Glomerular endothelial cell (primary cell): ENCODE measurements at regions not wholly inside any gene's neighbourhood (a gene's known extent, or its start where the extent isn't known, plus 50 kb on each side); places are given as distances from the start of the nearest gene placed in this dataset.

Experiments
- DNase-seq: peaks from one replicate; pipeline ENCODE4 v3.0.0-alpha.2; 2011; ENCODE audit warnings: low read depth, low spot score; ENCODE audit errors: extremely low read depth

DNA sequence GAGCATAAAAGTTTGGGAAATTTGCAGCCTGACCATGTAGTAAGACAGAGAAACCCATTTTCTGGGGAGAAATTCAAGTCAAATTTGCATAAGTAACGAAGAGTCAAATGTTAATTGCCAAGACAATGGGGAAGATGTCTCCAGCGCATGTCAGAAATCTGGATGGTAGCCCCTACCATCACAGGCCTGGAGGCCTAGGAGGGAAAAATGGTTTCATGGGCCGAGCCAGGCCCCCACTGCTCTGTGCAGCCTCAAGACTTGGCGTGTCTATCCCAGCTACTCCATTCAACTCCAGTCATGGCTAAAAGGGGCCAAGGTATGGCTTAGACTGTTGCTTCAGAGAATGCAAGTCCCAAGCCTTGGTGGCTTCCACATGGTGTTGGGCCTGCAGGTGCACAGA is 269.8 kb downstream of the RFC3 start:
- DNase-seq, result no peak

DNA sequence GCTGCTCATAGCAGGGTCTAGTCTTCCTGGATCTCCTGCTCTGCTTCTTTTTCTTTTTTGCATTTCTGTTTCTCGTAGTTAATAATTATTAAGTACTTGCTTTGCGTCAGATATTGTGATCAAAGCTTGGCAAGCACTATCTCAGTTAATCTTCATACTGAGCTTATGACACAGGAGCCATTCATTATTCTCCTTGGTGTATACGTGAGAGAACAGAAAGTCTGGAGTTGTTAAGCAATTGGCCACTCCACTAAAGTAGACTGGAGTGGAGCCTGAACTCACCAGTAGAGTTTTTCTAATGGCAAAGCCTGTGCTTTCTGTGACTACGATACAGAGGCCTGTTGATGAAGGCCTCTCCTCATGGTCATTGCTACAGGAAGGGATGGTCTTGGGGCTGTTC is 285.9 kb downstream of the RFC3 start:
- DNase-seq, result no peak

DNA sequence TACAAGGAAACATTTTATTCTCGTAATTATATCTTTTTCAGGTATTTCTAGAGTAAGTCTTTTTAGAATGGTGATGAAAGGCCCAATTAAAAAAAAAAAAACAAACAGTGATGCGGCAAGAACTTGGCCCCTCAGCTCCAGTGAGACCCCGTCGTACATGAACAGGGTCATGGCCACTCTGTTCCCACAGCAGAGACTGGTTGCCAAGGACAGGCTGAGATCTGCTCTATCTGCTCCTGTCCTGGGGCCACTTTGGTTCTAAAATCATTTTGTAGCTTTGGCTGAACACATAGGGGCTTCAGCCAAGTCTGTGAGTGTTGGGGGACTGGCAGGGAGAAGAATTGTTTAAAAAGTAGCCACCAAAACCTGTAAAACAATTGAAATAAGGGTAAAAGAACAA is 286.9 kb downstream of the RFC3 start:
- DNase-seq, result no peak

DNA sequence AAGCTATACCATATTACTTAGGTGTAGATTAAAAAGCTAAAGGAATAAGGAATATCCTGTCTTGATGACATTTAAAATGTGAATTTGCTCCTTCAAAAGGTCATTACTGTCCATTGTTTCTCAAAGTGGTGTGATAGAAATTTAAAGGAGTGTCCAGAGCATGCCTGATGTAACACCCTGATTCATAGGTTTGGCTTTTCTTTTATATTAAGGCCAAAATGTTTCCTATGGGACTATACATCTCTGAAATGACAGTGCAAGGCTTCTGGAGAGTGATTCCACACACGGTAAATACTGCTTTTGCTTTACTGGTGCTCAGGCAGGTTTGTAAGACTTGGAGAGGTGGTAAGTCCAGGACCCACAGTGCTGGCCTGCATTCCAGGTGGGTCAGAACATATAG is 289.9 kb downstream of the RFC3 start:
- no peak for DNase-seq

GRCh38 chr13:34108410-34108809 is 290.5 kb downstream of the RFC3 start:
- no peak for DNase-seq

DNA sequence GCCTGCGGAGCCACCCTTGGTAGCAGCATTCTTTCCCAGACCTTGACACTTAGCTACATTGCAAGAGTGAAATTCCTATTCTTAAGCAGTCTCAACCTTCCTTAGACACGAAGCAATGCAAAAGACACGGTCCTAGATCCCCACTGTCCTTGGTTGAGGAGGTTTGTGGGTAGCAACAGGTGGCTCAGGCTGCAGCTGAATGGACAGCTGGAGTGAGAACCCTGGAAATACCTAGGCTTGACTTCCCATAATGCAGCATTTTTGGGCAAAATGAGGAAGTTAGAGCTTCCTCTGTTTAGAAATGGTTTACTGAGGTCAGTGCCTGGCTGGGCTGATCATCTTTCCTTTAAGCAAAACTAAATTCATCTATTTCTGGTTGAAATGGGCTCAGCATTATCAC is 296.6 kb downstream of the RFC3 start:
- no peak for DNase-seq

DNA sequence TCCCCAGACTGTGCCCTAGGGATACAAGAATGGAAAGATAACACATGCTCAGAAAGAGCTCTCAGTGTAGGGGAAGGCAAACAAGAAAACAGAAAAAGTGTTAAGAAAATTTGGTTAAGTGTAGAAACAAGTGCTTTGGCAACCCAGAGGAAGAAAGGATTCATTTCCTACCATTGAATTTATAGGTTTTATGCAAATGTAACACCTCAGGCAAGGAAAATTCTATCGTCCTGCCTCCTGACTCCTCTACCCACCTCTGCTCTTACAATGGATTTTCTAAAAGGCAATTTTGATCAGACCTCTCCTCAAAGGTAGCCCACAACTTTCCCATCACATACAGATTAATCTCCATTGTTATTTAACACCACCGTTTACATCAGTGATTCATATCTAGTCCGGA is 298.7 kb downstream of the RFC3 start:
- DNase-seq, result no peak

DNA sequence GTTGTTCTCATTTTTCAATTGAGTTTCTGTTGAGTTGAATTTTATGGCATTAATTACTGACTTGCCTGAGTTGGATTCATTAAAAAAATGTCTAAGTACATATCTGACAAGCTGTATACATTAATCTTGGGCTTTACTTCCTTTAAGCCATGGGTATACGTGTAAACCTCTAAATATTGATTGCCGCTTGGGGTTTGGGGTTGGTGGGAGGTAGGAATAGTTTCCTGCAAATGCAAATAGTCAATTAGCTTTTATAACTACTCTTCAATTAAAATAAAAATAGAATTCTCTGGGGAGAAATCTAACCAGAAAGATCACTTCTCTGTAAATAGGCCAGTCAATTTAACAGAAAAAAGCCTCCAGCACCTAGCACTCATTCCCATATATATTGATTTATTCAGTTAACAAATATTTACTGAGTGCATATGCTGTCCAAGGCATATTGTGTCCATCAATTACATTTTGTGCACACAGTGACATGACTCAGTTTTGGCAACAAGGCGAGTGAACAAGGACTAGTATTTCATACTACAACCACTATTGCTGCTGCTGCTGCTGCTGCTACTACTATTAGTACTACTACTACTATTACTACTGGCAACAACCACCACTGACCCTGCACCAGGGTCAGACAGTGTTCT is 306.8 kb downstream of the RFC3 start:
- no peak for DNase-seq

GRCh38 chr13:34127523-34127922 is 309.6 kb downstream of the RFC3 start:
- DNase-seq, result no peak

DNA sequence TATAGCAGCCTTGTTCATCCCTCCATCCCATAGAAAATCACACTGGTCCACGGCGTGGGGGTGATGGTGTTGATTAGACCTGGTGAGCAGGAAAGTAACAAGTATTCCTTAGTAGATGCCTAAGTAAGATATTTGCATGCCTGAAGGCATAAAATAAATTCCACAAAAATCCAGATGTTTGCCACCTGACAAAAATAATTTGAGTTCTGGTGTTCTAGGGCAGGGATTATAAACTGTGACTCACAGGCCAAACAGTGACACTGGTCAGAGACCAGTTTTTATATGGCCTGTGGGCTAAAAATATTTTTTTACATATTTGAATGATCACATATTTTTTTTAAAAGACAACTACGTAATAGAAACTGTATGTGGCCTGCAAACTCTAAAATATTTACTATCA is 310.7 kb downstream of the RFC3 start:
- no peak for DNase-seq

DNA sequence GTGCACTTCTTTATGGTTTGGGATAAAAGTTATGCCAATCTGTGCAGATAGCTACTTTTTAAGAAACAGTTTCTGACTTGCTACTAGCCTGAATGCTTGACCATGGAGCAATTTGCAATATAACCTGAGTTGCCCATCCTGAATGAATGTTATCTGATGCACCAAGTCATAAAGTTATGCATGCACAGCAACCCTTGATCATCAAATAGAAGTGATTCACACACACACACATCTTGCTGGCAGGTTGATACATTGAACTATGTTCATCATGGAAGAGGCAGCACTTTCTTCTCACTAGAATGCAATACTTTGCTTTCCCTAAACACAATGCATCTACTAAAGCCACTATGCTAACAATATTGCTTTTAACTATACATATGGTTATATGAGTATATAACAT is 311.5 kb downstream of the RFC3 start:
- DNase-seq, result no peak

GRCh38 chr13:34137200-34137599 is 319.3 kb downstream of the RFC3 start:
- DNase-seq, result no peak

DNA sequence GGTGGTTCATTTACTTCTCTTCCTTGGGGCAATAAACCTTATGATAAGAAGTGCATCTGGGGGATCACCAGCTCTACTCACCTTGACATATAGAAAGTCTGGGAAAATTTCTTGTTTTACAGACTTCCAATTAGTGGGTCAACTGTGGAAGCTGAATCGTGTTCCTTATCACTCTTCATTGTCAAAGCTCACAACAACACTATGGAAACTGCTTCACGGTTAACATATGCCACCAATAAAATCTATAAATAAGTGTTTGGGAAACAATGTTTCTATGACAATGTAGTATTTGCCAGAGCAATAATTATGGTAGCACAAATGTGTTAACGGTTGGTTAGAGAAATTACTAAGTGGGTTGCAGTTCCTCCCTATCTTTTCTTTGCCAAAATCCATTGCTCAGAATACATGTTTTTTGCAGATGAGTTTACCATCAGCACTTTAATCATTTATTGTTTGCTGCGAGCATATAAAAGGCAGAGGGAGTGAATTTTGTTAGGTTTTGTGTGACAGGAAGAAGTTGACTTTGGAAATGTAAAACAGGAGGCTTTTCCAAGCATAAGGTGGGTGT is 321.8 kb downstream of the RFC3 start:
- no peak for DNase-seq

DNA sequence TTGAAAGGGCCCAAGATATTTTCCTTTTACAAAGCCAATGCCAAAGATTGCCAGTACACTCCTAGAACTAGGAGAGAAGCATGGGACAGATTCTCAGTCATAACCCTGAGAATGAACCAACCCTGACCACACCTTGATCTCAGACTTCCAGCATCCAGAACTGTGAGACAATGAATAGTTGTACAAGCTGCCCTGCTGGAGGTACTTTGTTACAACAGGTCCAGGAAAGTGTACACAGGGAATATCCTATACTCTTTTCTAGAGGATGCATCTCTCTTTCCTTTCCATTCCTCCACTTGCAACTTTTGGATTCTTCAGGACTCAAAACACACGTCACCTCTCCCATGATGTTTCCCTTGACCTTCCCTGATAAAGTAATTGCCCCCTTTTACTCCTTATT is 325.7 kb downstream of the RFC3 start:
- no peak for DNase-seq

DNA sequence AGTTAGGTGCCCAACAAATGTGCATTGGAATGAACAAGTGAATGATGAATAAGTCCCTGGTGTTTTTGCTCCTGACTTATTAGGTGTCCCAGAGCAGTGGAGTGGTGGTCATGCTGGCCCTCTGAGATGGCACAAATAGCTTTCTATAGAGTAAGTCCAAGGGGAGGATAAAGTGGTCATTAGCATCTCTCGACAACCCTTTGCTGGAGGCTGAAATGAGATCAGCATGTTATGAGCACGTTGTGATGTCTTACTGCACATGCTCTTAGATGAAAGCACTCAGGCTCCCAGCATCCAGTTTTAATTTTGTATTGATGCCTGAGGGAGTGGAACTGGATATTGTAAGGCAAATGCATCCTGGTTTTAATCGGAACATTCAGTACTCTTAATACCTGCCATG is 326.2 kb downstream of the RFC3 start:
- no peak for DNase-seq

DNA sequence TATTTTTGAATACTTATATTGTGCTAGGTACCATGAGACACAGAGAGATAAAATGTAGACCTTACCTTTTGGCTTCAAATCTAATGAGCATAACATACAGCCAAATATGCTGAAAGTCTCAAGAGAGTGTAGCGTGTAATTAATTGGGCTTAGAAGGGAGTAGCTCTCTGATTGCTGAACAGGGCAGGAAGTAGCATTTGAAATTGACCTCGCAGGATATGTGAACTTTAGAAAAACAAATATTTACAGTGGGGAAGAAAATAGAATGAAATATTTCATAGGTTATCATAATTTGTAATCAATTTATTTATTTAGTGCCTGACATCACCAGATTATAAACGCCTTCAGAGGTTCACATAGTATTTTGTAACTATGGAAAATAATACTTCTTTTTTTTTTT is 327.1 kb downstream of the RFC3 start:
- DNase-seq, result no peak

DNA sequence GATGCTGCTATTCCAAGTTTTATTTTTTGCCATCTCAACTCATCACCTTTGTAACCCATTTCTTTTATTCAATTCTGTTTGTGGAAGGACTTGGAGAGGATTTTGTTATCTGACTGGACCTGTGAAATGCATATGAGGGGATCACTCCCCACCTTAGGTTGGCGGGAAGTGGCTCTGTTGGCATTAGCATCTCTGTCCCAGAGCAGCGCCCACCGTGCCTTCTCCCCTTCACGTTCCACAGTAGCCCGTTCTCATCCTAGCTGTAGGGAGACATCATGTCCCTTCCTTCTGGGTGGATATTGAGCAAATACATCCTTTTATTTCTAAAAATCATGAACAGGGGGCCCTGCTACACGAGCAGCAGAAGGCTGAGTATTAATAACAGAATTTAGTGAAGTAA is 330.4 kb downstream of the RFC3 start:
- no peak for DNase-seq

GRCh38 chr13:34151885-34152284 is 333.9 kb downstream of the RFC3 start:
- DNase-seq, result no peak

DNA sequence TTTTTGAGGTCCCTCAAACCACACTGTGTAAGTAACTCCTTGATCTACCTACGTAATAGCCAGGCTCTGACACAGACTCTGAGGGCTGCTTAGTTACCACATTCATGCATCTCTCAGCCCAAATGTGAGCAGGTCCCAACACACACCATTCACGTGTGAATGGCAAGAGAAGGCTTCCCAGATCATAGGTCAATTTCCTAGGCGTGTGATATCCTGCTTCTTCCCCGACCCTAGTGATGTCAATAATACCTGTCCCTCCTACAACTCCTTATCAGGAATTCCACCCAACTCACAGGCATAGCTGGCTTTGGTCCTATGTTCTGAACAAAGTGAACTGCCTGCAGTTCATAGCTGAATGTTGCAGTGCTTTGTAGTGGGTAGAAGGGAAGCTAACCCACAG is 334.5 kb downstream of the RFC3 start:
- no peak for DNase-seq

GRCh38 chr13:34152996-34153395 is 335.0 kb downstream of the RFC3 start:
- no peak for DNase-seq

GRCh38 chr13:34153428-34154180 is 335.7 kb downstream of the RFC3 start:
- DNase-seq, result no peak

DNA sequence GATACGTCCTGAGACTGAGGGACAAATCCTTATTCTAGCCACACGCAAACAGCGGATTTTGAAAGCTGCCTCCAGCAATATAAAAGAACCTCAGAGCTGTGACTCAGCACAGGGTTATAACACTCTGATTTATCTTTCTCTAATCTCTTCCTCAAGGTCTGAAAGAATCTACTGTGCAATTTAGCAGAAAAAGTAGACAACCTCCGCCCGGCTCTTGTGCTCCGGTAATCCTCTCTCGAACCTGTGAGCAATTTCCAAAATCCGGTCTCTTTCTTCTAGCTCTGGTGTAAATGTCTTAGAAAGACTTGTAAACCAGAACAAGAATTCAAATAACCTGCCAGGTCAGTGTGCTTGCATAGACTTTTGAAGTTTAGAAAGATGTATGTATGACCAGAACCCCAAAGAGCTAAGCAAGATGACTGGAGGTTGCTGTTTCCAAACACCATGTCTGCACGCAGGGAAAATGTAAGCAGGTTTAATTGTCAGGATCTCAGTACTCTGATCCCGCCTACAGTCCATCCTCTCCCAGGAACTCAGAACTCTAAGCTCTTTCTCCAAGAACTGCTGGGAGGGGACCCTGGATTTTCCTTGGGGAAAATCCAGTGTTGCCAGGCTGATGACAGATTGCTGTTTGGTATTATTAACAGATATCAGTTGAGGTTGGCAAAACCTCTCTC is 338.1 kb downstream of the RFC3 start:
- DNase-seq, result no peak
